ENCODE measurements at regions not wholly inside any gene's neighbourhood (a gene's known extent, or its start where the extent isn't known, plus 50 kb on each side); places are given as distances from the start of the nearest gene placed in this dataset.
A peak's percentile ranks its signal among the peaks of the same experiment; 100 is the strongest.

DNA sequence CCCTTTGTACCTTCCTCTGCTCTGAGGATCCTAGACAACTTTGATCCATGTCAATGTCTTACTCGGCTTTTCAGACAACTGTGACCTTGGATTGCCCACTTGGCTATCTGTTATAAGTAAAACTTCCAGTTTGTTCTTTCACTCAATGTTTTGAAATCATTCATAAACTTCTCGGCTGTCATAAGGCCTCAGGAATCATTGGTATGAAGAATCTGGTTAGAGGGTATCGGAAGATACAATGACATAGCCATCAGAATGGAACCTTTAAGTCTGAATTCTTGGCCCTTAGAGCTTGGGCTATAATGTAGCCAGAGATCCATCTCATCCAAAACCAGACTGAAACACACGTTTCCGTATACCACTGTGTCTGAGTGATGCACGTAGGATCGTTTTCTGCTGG is 59.0 kb upstream of the WDR1 start:
- H4K8ac ChIP-seq (ENCODE audit: low read depth, low read length): peak overlapping the region; percentile 66

DNA sequence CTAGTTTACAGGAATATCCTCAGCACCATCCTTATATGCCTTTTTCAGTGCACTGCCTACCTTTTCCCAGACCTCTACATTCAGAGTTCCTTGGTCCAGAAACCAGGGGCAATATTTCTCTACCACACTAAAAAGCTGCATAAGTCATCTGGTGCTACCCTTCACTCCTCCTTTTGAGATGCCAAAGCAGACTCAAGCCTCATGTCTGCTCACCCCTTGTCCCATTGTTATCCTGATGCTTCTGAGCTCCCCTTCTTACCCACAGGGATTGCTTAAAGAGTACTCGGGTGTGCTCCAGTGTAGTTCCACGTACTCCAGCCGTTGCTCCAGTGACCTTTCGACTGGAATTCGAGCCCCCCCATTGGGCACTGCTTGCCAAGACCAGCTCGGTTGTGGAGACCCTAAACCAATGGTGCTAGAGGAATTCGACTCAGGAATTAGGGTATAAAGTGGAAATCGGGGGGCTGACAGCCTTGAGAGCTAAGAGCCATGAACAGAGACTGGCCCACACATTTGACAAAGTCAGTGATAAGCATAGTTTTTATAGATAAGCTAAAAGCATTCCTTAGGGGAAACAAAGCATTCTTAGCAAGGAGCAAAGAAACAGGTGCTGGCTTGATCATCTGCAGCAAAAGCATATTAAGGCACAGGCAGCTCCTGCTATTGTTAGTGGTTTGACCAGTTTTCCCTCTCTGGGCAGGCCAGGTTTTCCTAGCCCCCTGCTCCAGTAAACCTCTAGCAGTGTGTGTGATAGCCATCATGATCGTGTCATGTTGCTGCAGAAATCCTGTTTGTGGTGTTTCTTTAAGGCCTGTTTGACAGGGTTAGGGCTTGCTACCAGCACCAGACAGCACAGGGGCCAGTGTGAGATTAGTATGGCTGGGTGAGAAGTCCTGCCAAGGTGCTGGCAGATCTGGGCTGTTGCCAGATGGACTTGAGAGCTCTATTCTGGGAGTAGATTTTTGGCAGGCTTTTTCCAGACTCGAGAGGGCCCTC is 57.5 kb upstream of the WDR1 start:
- Histone ChIP-seq H2AK5ac (ENCODE audit: low read length) (peak overlapping the region; percentile 28), H3K18ac (ENCODE audit: low read length) (peak overlapping the region; percentile 52), H3K9ac (ENCODE audit: low read length) (no peak overlapping the region), H3K27ac (ENCODE audit: low read depth, low read length) (peak overlapping the region; percentile 98), H3K36me3 (ENCODE audit: control insufficient read depth in 1 of 2, insufficient read depth in 2 of 2, low read length in 2 of 2) (no peaks in the 10 kb centered on the region), H3K9me3 (ENCODE audit: insufficient read depth, low read depth, low read length) (no peaks in the 10 kb centered on the region), H3K27me3 (ENCODE audit: insufficient read depth, low read length) (no peaks in the 10 kb centered on the region), H4K91ac (ENCODE audit: low read depth, low read length) (peak overlapping the region; percentile 96), H3K79me1 (ENCODE audit: low read length) (peaks cover 58% of the 10 kb centered on the region), H2BK12ac (ENCODE audit: low read length) (peak overlapping the region; percentile 55), H3K4ac (ENCODE audit: low read depth, low read length) (peak overlapping the region; percentile 41), H3K4me3 (ENCODE audit: low read depth, low read length) (no peak overlapping the region), H4K8ac (ENCODE audit: low read depth, low read length) (peak overlapping the region; percentile 77), H2AFZ (ENCODE audit: insufficient read depth, low read length, poor library complexity) (no peak overlapping the region), H3K4me2 (ENCODE audit: low read length) (peak overlapping the region; percentile 23), H3K14ac (ENCODE audit: low read length) (peak overlapping the region; percentile 83), H3K4me1 (ENCODE audit: control insufficient read depth in 1 of 2, insufficient read depth in 2 of 2, low read length in 2 of 2) (peaks cover 30 to 41% of the 10 kb centered on the region in 2 experiments), H3K79me2 (ENCODE audit: control insufficient read depth, insufficient read depth, low read length, poor library complexity) (peaks cover 18% of the 10 kb centered on the region), H2BK120ac (ENCODE audit: insufficient read depth, low read length, poor library complexity) (peak overlapping the region; percentile 99), H4K12ac (ENCODE audit: low read depth, low read length) (no peak overlapping the region), H3K23ac (ENCODE audit: low read length) (no peak overlapping the region), H2BK5ac (ENCODE audit: low read depth, low read length, poor library complexity) (peak overlapping the region; percentile 100)
- no CpG with 5 or more reads among the region's 10 CpGs for WGBS (ENCODE audit: extremely low coverage, insufficient coverage, insufficient read length)
- peak; percentile 98 for DNase-seq

More for the DNA sequence above, 59.0 kb upstream of the WDR1 start:
- H3K9me3 ChIP-seq (ENCODE audit: insufficient read depth, low read depth, low read length): no peaks in the 10 kb centered on the region
- H3K4me2 ChIP-seq (ENCODE audit: low read length): no peak overlapping the region
- no peak overlapping the region for H3K23ac ChIP-seq (ENCODE audit: low read length)
- peak overlapping the region; percentile 80 for H3K4ac ChIP-seq (ENCODE audit: low read depth, low read length)
- peak overlapping the region; percentile 97 for H3K14ac ChIP-seq (ENCODE audit: low read length)
- no peak overlapping the region for H3K9ac ChIP-seq (ENCODE audit: low read length)
- H3K36me3 ChIP-seq (ENCODE audit: control insufficient read depth in 1 of 2, insufficient read depth in 2 of 2, low read length in 2 of 2): no peaks in the 10 kb centered on the region
- peak overlapping the region; percentile 89 for H2BK120ac ChIP-seq (ENCODE audit: insufficient read depth, low read length, poor library complexity)
- peaks cover 26 to 38% of the 10 kb centered on the region in 2 experiments for H3K4me1 ChIP-seq (ENCODE audit: control insufficient read depth in 1 of 2, insufficient read depth in 2 of 2, low read length in 2 of 2)
- no peak overlapping the region for H4K12ac ChIP-seq (ENCODE audit: low read depth, low read length)
- H3K79me2 ChIP-seq (ENCODE audit: control insufficient read depth, insufficient read depth, low read length, poor library complexity): peaks cover 13% of the 10 kb centered on the region
- WGBS (ENCODE audit: extremely low coverage, insufficient coverage, insufficient read length): no CpG with 5 or more reads among the region's 7 CpGs
- no peak overlapping the region for H3K4me3 ChIP-seq (ENCODE audit: low read depth, low read length)
- no peaks in the 10 kb centered on the region for H3K27me3 ChIP-seq (ENCODE audit: insufficient read depth, low read length)
- peak overlapping the region; percentile 98 for H3K27ac ChIP-seq (ENCODE audit: low read depth, low read length)
- H4K91ac ChIP-seq (ENCODE audit: low read depth, low read length): peak overlapping the region; percentile 99
- peak overlapping the region; percentile 26 for H2AFZ ChIP-seq (ENCODE audit: insufficient read depth, low read length, poor library complexity)
- H2AK5ac ChIP-seq (ENCODE audit: low read length): peak overlapping the region; percentile 88
- peak overlapping the region; percentile 92 for H3K18ac ChIP-seq (ENCODE audit: low read length)
- peak overlapping the region; percentile 95 for H2BK5ac ChIP-seq (ENCODE audit: low read depth, low read length, poor library complexity)
- peaks cover 48% of the 10 kb centered on the region for H3K79me1 ChIP-seq (ENCODE audit: low read length)
- DNase-seq: peak in 1 of 2 donors; percentile 65
- H2BK12ac ChIP-seq (ENCODE audit: low read length): peak overlapping the region; percentile 99

DNA sequence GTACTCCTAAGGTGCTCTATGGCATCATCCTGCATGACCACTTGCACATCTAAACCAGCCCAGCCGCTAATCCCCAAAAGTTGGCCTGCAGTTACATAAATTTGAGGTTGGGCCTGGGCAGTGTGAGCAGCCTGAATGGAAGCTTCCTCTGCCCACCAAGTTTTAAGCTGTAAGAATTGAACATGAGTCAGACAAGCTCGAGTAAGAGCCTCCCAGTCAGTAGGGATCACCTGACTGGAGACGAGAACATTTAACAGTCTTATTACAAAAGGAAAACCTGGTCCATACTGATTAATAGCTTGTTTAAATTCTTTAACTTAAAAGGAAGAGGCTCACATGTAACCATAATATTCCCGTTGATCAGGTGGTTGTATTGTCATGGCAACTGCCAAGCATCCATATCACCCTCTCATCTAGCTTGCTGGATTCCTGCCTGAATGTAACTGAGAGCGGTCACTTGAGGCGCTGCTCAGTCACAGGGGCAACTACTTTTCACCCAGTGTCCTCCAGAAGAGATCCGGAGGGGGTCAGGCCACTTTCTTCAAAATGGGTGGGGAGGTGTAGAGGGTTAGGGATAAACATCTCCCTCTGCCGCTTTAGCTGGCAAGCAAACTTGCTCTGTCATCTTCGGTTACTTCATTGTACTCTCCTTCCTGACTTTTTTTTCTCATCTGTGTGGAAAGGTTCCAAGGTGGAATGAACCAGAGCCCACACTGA is 56.6 kb upstream of the WDR1 start:
- peak overlapping the region; percentile 38 for H3K4ac ChIP-seq (ENCODE audit: low read depth, low read length)
- peaks cover 18% of the 10 kb centered on the region for H3K79me2 ChIP-seq (ENCODE audit: control insufficient read depth, insufficient read depth, low read length, poor library complexity)
- H3K36me3 ChIP-seq (ENCODE audit: control insufficient read depth in 1 of 2, insufficient read depth in 2 of 2, low read length in 2 of 2): no peaks in the 10 kb centered on the region
- H4K91ac ChIP-seq (ENCODE audit: low read depth, low read length): peak overlapping the region; percentile 98
- no peak overlapping the region for H3K4me3 ChIP-seq (ENCODE audit: low read depth, low read length)
- no peak overlapping the region for H2AFZ ChIP-seq (ENCODE audit: insufficient read depth, low read length, poor library complexity)
- peak overlapping the region; percentile 90 for H3K14ac ChIP-seq (ENCODE audit: low read length)
- peak; percentile 80 to 82 for DNase-seq
- H2AK5ac ChIP-seq (ENCODE audit: low read length): peak overlapping the region; percentile 28
- peak overlapping the region; percentile 100 for H2BK5ac ChIP-seq (ENCODE audit: low read depth, low read length, poor library complexity)
- peak overlapping the region; percentile 77 for H4K8ac ChIP-seq (ENCODE audit: low read depth, low read length)
- H3K4me2 ChIP-seq (ENCODE audit: low read length): no peak overlapping the region
- H3K9ac ChIP-seq (ENCODE audit: low read length): no peak overlapping the region
- peaks cover 64% of the 10 kb centered on the region for H3K79me1 ChIP-seq (ENCODE audit: low read length)
- peak overlapping the region; percentile 97 for H3K27ac ChIP-seq (ENCODE audit: low read depth, low read length)
- H2BK12ac ChIP-seq (ENCODE audit: low read length): peak overlapping the region; percentile 94
- peak overlapping the region; percentile 55 for H3K18ac ChIP-seq (ENCODE audit: low read length)
- H3K23ac ChIP-seq (ENCODE audit: low read length): no peak overlapping the region
- no peaks in the 10 kb centered on the region for H3K27me3 ChIP-seq (ENCODE audit: insufficient read depth, low read length)
- no peaks in the 10 kb centered on the region for H3K9me3 ChIP-seq (ENCODE audit: insufficient read depth, low read depth, low read length)
- H4K12ac ChIP-seq (ENCODE audit: low read depth, low read length): no peak overlapping the region
- WGBS (ENCODE audit: extremely low coverage, insufficient coverage, insufficient read length): no CpG with 5 or more reads among the region's 9 CpGs
- peaks cover 30 to 41% of the 10 kb centered on the region in 2 experiments for H3K4me1 ChIP-seq (ENCODE audit: control insufficient read depth in 1 of 2, insufficient read depth in 2 of 2, low read length in 2 of 2)
- peak overlapping the region; percentile 99 for H2BK120ac ChIP-seq (ENCODE audit: insufficient read depth, low read length, poor library complexity)

DNA sequence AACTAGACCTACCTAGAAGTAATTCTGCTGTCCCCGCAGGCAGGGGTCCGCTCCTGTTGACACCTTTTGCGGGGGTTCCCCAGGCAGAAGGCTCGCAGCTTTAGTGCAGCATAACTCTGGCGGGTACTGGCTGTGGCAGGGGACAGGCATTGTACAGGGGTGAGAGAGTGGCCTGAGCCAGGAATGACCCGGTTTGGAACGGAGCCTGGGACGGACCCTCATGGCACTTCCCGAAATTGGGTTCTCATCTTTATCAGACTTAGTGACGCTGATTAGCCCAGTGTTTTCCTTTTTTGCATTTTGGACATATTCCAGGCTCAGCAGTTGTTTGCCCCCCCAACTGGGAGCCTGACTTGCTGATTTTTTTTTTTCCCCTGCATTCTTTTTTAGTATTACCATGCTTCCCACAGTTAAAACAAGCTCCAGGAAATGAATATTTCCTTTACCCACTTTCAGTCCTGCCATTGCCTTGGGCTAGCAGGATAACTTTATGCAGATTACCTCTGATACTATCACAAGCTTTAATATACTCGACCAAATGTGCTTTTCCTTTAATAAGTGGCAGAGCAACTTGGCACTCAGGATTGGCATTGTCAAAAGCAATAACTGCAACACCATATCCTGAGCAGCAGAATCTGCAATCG is 55.8 kb upstream of the WDR1 start:
- Histone ChIP-seq H3K4me3 (ENCODE audit: low read depth, low read length) (no peak overlapping the region), H3K23ac (ENCODE audit: low read length) (no peak overlapping the region), H2BK12ac (ENCODE audit: low read length) (peak overlapping the region; percentile 96), H3K27me3 (ENCODE audit: insufficient read depth, low read length) (no peaks in the 10 kb centered on the region), H3K79me1 (ENCODE audit: low read length) (peaks cover 69% of the 10 kb centered on the region), H2AK5ac (ENCODE audit: low read length) (peak overlapping the region; percentile 99), H3K4me2 (ENCODE audit: low read length) (no peak overlapping the region), H3K4ac (ENCODE audit: low read depth, low read length) (peak overlapping the region; percentile 86), H3K79me2 (ENCODE audit: control insufficient read depth, insufficient read depth, low read length, poor library complexity) (peaks cover 23% of the 10 kb centered on the region), H2BK120ac (ENCODE audit: insufficient read depth, low read length, poor library complexity) (peak overlapping the region; percentile 99), H2AFZ (ENCODE audit: insufficient read depth, low read length, poor library complexity) (peak overlapping the region; percentile 80), H3K9me3 (ENCODE audit: insufficient read depth, low read depth, low read length) (no peaks in the 10 kb centered on the region), H3K27ac (ENCODE audit: low read depth, low read length) (peak overlapping the region; percentile 97), H3K14ac (ENCODE audit: low read length) (peak overlapping the region; percentile 99), H3K9ac (ENCODE audit: low read length) (no peak overlapping the region), H3K4me1 (ENCODE audit: control insufficient read depth in 1 of 2, insufficient read depth in 2 of 2, low read length in 2 of 2) (peaks cover 35 to 46% of the 10 kb centered on the region in 2 experiments), H4K8ac (ENCODE audit: low read depth, low read length) (peak overlapping the region; percentile 90), H4K12ac (ENCODE audit: low read depth, low read length) (peak overlapping the region; percentile 73), H3K18ac (ENCODE audit: low read length) (peak overlapping the region; percentile 95), H2BK5ac (ENCODE audit: low read depth, low read length, poor library complexity) (peak overlapping the region; percentile 100), H4K91ac (ENCODE audit: low read depth, low read length) (peak overlapping the region; percentile 100), H3K36me3 (ENCODE audit: control insufficient read depth in 1 of 2, insufficient read depth in 2 of 2, low read length in 2 of 2) (no peaks in the 10 kb centered on the region)
- no CpG with 5 or more reads among the region's 12 CpGs for WGBS (ENCODE audit: extremely low coverage, insufficient coverage, insufficient read length)
- no peak for DNase-seq

Measured in trophoblast cell (in vitro differentiated cells and primary cell).